ENCODE measurements at regions not wholly inside any gene's neighbourhood (a gene's known extent, or its start where the extent isn't known, plus 50 kb on each side); places are given as distances from the start of the nearest gene placed in this dataset.

- no peak overlapping the region for H3K27ac ChIP-seq (ENCODE audit: low read depth in 2 of 2, low read length in 1 of 2)
- no peaks in the 10 kb centered on the region for H3K9me3 ChIP-seq
- H3F3A ChIP-seq (replicated peaks; ENCODE audit: insufficient read depth): no peaks in the 10 kb centered on the region
- no peak for DNase-seq
- H3K36me3 ChIP-seq (replicated peaks in 1 of 2; ENCODE audit: control insufficient read depth in 1 of 2, insufficient read depth in 2 of 2, low read length in 1 of 2): no peaks in the 10 kb centered on the region
- 67% methylated on average over 15 of the region's 16 CpGs for WGBS (ENCODE audit: low lambda C conversion rate)
- no peaks in the 10 kb centered on the region for H4K20me1 ChIP-seq (ENCODE audit: insufficient read depth)
- H3K9ac ChIP-seq: no peak overlapping the region
- no peaks in the 10 kb centered on the region for H3K79me2 ChIP-seq (ENCODE audit: insufficient read depth)
- ChIA-PET POLR2A (no interaction called here), CTCF (no interaction called here)
- no peak overlapping the region for H2AFZ ChIP-seq (ENCODE audit: low read depth)
- H3K4me2 ChIP-seq: no peak overlapping the region
- no peaks in the 10 kb centered on the region for H3K9me2 ChIP-seq
- TF ChIP-seq CHD2 (IDR thresholded peaks at IDR 0.05; ENCODE audit: low read length, partially characterized antibody): no peak
- TF ChIP-seq SMC3 (IDR thresholded peaks at IDR 0.05; ENCODE audit: low read depth, low read length): no peak
- TF ChIP-seq ZBTB33 (IDR thresholded peaks at IDR 0.05; ENCODE audit: borderline replicate concordance, low read depth): no peak
- TF ChIP-seq MXI1 (IDR thresholded peaks at IDR 0.05; ENCODE audit: low read depth, low read length): no peak
- TF ChIP-seq RXRA (IDR thresholded peaks at IDR 0.05; ENCODE audit: borderline replicate concordance, low read depth): no peak
- TF ChIP-seq USF2 (IDR thresholded peaks at IDR 0.05; ENCODE audit: borderline replicate concordance, low read depth, low read length): no peak
- TF ChIP-seq JUND (IDR thresholded peaks at IDR 0.05): no peak
- TF ChIP-seq POLR2AphosphoS5 (IDR thresholded peaks at IDR 0.05; ENCODE audit: low read depth, low read length): no peak
- TF ChIP-seq TEAD4 (IDR thresholded peaks at IDR 0.05; ENCODE audit: borderline replicate concordance, insufficient read depth): no peak
- TF ChIP-seq TAF1 (IDR thresholded peaks at IDR 0.05; ENCODE audit: borderline replicate concordance, low read depth, low read length): no peak
- TF ChIP-seq RFX5 (IDR thresholded peaks at IDR 0.05; ENCODE audit: low read length): no peak
- TF ChIP-seq TCF12 (IDR thresholded peaks at IDR 0.05): no peak
- TF ChIP-seq MEF2A (IDR thresholded peaks at IDR 0.05; ENCODE audit: borderline replicate concordance, low read depth): no peak
- TF ChIP-seq FOSL2 (IDR thresholded peaks at IDR 0.05; ENCODE audit: borderline replicate concordance, low read depth): no peak
- H3K4me3 ChIP-seq (ENCODE audit: low read depth in 2 of 2, low read length in 1 of 2): no peak overlapping the region
- H3K4me1 ChIP-seq (ENCODE audit: control insufficient read depth in 1 of 2, insufficient read depth in 2 of 2, low read depth in 1 of 2, low read length in 1 of 2): no peaks in the 10 kb centered on the region; a peak in 1 of 4 replicates
- H3K27me3 ChIP-seq (ENCODE audit: insufficient read depth): no peaks in the 10 kb centered on the region
Observed at GRCh38 chr13:67857581-67858310, 627.6 kb upstream of the PCDH9 start.

DNA sequence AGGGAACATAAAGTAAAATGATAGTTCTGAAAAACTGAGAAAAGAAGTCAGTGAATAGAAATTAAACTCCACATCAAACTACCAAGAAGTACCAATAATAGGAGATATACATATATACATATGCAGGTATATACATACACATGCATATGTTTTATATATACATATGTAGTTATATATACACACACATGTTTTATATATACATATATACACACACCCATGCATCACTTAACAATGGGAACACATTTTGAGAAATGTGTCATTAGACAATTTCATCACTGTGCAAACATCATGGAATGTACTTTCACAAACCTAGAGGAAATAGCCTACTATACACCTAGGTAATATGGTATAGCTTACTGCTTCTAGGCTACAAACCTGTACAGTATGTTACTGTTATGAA, 626.8 kb upstream of the PCDH9 start:
- POLR2A ChIA-PET: no interaction called here
- H3K9me2 ChIP-seq: no peaks in the 10 kb centered on the region
- no peaks in the 10 kb centered on the region for H3F3A ChIP-seq (replicated peaks; ENCODE audit: insufficient read depth)
- H3K9ac ChIP-seq: no peak overlapping the region
- no peaks in the 10 kb centered on the region for H3K79me2 ChIP-seq (ENCODE audit: insufficient read depth)
- H3K4me1 ChIP-seq (ENCODE audit: control insufficient read depth in 1 of 2, insufficient read depth in 2 of 2, low read depth in 1 of 2, low read length in 1 of 2): no peaks in the 10 kb centered on the region; a peak in 1 of 4 replicates
- no peak overlapping the region for H3K4me3 ChIP-seq (ENCODE audit: low read depth in 2 of 2, low read length in 1 of 2)
- no peak overlapping the region for H3K4me2 ChIP-seq
- no peaks in the 10 kb centered on the region for H3K36me3 ChIP-seq (replicated peaks in 1 of 2; ENCODE audit: control insufficient read depth in 1 of 2, insufficient read depth in 2 of 2, low read length in 1 of 2)
- DNase-seq: no peak
- no peak overlapping the region for H3K27ac ChIP-seq (ENCODE audit: low read depth in 2 of 2, low read length in 1 of 2)
- H3K27me3 ChIP-seq (ENCODE audit: insufficient read depth): no peaks in the 10 kb centered on the region
- CTCF ChIA-PET: no interaction called here
- H4K20me1 ChIP-seq (ENCODE audit: insufficient read depth): no peaks in the 10 kb centered on the region
- no peaks in the 10 kb centered on the region for H3K9me3 ChIP-seq
- no peak overlapping the region for H2AFZ ChIP-seq (ENCODE audit: low read depth)
- TF ChIP-seq CTCF (IDR thresholded peaks at IDR 0.05) (no peak), RFX5 (IDR thresholded peaks at IDR 0.05; ENCODE audit: low read length) (no peak), SMC3 (IDR thresholded peaks at IDR 0.05; ENCODE audit: low read depth, low read length) (no peak), FOXJ3 (CRISPR knock-in tag; IDR thresholded peaks at IDR 0.05) (no peak), RCOR1 (IDR thresholded peaks at IDR 0.05; ENCODE audit: low read length) (no peak), EZH2phosphoT487 (IDR thresholded peaks at IDR 0.05; ENCODE audit: borderline replicate concordance, low read depth) (no peak), JUND (IDR thresholded peaks at IDR 0.05) (no peak), PBX3 (IDR thresholded peaks at IDR 0.05) (no peak), TAF1 (IDR thresholded peaks at IDR 0.05; ENCODE audit: borderline replicate concordance, low read depth, low read length) (no peak), USF2 (IDR thresholded peaks at IDR 0.05; ENCODE audit: borderline replicate concordance, low read depth, low read length) (no peak), MXI1 (IDR thresholded peaks at IDR 0.05; ENCODE audit: low read depth, low read length) (no peak)
- TF ChIP-seq, protein P1, sequence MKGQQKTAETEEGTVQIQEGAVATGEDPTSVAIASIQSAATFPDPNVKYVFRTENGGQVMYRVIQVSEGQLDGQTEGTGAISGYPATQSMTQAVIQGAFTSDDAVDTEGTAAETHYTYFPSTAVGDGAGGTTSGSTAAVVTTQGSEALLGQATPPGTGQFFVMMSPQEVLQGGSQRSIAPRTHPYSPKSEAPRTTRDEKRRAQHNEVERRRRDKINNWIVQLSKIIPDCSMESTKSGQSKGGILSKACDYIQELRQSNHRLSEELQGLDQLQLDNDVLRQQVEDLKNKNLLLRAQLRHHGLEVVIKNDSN (IDR thresholded peaks at IDR 0.05; ENCODE audit: borderline replicate concordance, low read depth): no peak

Measured in SK-N-SH (cell line).